Hypothalamus (tissue), 51 donors: ENCODE measurements at regions not wholly inside any gene's neighbourhood (a gene's known extent, or its start where the extent isn't known, plus 50 kb on each side); places are given as distances from the start of the nearest gene placed in this dataset.
"Not testable (repeated sequence)": the region's sequence is repeated elsewhere in the genome, so short reads cannot be mapped to it uniquely, and the experiment has no call there.

Source experiments
- DNase-seq, 51 donors: peaks; one replicate each; lab custom pipeline; 2025; lab: John Stamatoyannopoulos, UW

DNA sequence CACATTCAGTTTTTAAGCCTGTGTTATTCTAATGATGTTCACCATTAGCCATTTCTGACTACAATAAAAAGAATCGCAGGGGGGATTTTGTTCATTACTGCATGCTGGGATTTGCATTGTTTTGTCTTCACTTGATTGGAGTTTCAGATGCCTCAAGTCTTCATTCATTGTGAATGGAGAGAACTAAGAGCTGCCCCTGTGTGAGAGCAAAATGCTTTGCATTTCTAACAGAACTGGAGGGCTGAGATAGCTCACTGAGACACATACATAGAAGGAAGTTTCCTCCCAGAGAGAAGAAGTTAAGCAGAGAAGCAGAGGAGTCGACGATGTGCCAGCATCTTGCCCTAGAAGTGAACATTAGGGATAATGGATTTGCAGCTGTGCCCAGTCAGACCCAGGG, 113.5 kb upstream of the GATB start:
- DNase-seq: no peak

DNA sequence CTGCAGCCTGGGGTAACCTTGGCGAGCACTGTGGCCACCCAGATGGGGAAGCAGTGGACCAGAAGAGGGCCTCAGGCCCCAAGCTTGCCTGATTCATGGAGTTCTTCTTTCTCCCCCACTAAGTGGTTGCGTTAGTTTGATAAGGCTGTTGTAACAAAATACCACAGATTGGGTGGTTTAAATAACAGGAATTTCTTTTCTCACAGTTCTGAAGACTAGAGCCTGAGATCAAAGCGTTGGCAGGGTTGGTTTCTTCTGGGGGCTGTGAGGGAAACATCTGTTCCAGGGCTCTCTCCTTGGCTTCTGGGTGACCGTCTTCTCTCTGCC, 105.7 kb upstream of the GATB start:
- DNase-seq: peak in 1 of 51 donors; percentile 5

DNA sequence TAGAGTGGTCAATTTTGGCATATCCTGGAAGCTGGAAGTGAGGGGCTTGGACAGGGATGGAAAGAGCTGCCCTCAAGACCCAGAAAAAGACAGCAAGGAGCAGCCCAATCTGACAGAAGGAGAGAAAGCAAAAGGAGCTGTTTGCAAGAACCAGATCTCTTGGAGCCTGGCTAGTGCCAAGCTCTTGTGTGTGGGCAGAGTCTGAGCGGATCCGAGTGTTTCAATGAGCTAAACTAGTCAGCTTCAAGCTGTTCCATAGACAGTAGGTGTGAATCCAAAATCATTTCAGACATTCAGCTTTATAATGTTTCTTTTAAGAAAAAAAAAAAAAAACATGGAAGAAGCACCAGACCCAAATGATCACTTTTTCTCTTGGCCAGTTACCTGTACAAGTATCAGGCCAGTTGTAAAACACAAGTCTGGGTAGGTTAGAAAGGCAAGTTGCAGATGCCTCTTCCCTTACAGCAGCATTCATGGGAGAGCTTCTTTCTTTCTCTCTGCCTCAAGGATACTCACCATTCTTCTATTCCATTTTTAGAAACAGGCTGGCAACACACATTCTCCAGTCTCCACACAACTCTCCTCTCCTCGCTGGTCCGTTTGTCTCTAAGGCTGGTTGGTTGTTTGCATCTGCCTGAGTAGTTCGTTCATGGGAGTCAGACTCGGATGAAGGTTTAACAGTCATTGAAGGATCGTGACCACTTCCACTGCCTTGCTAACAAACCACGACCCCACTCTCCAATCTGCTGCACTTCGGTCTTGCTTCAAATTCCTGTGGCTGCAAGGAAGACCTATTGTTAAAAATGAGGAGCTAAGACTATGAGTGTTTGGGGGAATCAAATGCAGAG, 105.2 kb upstream of the GATB start:
- DNase-seq: peak in 5 of 51 donors; percentile 6 to 81 (median 39)

DNA sequence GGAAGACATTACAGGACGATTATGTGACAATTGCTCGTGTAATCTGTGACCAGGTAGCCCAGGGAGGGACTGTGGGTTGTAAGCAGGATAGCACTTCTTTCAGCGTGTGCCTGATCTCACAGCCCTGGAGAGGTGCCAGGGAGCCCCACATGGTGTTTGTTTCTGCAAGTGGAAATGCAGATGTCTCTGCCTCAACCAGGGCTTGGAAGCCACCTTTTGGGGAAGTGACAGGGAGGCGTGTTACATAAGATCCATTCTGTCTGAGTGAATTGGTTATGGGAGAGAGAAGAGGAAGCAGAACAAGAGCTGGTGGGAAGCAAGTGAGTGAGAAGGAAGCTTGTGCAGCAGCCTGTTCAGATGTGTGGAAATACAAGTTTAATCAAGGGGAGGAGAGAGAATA, 104.5 kb upstream of the GATB start:
- peak in 40 of 51 donors; percentile 2 to 81 (median 24) for DNase-seq

DNA sequence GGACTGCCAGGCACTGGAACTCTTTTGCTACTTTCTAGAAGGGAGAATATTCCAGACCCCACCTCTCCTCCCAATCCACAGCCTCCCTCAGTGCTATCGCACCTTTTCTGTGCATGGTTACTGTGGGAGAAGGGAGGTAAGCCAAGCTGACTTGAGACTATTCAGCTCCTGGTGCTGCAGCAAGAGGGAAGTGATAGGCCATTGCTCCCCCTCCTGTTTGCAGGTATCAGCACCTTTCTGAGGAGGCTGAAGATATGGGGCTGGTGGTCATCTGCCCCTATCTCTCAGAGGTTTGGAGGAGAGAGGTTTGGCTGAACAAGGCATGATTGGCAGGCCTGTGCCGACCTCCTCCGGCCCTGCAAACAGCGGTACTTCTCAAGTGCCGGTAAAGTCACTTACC, 103.3 kb upstream of the GATB start:
- no peak for DNase-seq

DNA sequence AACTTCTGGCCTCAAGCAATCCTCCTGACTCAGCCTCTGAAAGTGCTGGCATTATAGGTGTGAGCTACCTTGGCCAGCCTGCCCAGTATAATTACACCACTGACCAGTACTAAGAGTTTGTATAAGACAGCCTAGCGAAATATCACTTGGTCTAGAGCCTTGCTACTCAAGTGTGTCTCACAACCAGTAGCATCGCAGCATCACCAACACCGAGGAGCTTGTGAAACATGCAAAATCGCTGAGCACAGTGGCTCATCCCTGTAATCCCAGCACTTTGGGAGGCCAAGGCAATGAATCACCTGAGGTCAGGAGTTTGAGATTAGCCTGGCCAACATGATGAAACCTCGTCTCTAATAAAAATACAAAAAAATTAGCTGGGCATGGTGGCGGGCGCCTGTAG, 102.0 kb upstream of the GATB start:
- DNase-seq: no peak

DNA sequence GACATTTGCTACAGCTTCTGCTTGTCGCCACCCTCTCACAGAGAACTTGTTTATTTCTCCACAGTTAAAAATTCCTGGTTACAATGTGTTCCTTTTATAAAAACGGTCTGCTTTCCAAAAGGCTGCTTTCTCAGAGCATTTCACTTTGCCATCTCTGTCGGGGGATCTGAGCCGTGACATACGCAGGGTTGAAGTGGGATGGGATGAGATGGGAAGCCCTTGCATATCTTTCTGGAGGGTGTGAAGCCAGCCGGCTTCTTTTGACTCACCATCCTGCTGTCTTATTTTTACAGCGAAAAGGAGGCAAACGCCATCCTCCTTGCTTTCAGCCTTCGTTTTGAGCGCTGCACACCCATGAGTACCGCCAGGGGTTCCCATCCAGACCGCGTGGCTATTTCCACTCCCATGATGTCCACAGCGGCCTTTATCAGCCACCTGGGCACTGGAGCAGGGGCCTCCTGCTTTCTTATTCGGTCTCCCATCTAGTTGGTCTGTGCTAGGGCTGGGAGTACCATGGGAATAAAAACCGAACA, 99.8 kb upstream of the GATB start:
- DNase-seq: peak in 1 of 51 donors; percentile 35

DNA sequence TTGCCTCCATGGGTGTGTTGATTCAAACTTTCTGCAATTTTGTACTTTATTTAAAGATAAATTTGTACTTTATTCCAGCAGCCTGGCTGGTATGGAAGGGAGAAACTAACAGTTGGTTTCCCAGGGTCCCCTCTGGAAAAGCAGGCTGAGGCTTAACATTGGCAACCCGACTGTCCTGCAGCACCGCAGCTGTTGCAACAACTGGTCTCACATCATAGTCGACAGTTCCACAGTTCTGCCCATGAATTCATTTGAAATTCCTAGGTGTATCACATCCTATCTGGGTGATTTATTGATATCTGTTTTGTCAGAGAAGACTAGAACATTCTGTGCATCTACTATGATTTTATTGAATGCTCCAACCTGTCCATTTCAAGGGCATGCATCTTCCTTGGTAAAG, 98.8 kb upstream of the GATB start:
- DNase-seq: no peak

DNA sequence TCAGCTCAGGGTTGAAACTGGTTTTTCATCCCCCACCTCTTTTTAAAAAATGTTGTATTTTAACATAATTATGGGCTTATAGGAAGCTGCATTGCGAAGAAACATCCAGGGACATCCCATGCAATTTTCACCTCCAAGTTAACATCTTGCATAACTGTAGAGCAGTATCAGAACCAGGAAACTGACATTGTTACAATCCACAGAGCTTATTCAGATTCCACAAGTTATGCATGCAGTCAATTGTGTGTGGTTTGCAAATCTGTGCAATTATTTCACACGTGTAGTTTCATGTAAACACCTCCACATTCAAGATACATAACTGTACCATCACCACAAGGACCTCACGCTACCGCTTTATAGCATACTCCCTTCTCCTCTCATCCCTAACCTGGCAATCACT, 97.5 kb upstream of the GATB start:
- DNase-seq: no peak

DNA sequence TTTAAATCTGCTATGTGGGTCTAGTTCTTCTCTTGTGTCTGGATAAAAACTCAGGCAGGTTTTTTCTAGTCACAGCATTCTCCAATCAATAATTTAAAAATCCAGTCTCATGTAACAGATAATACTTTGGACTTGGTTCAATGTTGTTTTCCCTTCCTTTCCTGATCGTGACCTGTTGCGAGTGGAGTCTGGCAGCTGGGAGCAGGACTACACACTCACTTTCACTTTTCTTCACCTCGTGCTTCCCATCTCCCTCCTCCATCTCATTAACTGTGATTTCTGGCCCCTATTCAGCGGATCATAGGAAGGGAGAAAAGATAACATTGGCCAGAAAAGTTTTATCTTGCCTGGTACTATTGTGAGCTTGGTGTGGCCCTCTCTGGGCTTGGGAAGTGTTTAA, 96.6 kb upstream of the GATB start:
- DNase-seq: no peak

DNA sequence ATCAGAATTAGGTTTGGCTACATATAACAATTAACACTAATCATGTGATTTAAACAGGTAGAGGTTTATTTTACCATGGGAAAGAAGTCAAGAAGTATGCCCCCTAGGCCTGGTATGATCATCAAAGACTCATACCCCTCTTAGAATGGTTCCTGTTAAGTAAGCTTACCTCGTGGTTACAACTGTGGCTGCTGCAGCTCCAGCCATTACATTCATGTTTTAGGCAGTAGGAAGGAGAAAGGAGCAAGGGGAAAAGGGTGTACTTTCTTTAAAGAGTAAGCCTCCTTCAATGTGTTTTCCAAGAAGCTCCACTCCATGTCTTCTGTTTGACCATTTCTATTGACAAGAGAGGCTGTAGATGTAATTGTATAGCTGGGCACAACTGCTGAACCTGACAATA, 94.9 kb upstream of the GATB start:
- no peak for DNase-seq

DNA sequence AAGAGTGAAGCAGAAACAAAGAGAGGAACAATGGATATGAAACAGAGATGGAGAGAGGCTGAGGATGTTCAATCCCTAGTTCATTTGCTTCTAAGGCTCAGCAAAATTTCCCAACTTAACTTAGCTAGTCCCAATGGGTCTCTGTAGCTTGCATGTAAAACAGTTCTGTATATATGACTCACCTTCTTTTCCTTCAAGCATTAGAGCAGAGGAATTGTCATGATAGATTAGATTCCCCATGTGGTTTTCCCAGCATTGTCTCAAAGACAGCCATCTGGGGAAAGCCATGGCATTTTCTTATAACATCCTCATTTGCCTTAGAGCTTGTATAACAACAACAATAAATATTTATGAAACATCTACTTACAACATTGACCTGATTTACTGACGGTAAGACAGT, 93.9 kb upstream of the GATB start:
- no peak for DNase-seq

DNA sequence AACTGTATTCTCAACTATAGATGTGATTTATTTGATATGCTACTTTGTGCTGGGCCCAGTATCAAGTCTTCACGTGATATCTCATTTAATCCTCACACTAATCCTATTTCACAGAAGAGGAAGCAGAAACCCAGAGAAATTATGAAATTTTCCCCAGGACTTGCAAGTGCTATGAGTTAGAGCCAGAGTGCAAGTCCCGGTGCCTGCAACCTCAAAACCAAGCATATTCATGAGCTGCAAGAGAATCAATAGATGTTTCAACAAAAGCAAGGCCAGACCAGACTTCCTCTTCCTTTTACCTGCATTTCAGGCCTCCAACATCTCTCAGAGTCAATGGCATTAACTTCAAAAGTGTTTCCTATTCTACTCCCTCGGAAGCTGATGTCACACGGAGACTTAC, 92.2 kb upstream of the GATB start:
- DNase-seq: no peak

DNA sequence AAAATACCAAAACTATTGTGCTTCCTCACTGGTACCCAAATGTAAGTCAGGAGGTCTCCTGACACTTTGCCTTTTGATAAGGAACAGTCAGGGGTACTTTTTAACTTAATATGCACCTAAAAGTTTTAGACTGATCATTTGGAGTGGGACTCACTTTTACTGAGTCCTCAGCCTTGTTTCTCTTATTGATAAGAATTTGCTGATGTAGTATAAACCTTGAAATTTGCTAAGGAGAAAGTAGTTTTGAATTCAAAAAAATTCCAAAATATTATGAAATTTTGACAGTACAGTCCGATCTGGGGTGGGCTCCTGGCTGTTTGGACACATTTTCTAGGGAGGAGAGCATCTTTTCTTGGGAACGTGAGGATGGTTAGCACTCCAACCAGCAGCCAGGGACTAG, 91.4 kb upstream of the GATB start:
- DNase-seq: no peak

DNA sequence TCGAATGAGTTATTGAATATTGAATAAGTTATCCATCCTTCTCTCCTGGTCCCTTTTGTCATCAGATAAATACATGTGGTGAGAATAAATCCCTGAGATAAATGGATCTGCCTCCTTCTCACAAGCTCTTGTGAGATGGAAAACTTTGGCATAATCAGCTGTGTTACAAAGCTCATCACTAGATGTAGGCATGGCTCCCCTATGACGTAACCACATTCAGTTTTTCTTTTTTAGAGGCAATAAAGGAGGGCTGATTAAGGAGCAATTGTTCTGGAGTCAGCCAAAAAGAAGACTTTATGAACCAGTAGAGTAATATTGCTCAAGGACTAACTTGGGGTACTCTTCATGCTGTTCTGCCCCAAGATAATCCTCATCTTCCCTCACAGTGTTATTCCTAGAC, 90.5 kb upstream of the GATB start:
- no peak for DNase-seq

DNA sequence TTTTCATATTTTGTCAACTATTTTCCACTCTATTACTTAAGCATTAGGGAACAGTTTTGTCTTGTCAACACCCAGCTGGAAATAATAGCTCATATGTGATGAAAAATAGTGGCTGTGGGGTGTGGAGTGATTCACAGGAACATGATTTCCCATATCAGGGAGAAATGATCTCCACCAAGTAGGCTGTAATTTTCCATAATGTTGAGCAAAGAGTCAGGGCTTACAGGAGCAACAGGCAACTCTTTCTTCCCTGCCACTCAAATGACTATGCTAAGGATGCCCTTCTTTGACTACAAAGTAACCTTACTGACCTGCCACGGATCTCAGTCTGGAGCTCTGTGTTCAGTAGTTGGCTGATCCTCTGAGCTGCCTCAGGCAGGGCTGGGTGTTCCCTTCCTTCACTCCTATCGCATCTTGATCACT, 90.0 kb upstream of the GATB start:
- no peak for DNase-seq

DNA sequence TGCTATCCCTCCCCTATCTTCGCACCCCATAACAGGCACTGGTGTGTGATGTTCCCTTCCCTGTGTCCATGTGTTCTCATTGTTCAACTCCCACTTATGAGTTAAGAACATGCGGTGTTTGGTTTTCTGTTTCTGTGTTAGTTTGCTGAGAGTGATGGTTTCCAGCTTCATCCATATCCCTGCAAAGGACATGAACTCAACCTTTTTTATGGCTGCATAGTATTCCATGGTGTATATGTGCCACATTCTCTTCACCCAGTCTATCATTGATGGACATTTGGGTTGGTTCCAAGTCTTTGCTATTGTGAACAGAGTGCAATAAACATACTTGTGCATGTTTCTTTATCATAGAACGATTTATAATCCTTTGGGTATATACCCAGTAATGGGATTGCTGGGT, 84.7 kb upstream of the GATB start:
- DNase-seq: not testable (repeated sequence)

DNA sequence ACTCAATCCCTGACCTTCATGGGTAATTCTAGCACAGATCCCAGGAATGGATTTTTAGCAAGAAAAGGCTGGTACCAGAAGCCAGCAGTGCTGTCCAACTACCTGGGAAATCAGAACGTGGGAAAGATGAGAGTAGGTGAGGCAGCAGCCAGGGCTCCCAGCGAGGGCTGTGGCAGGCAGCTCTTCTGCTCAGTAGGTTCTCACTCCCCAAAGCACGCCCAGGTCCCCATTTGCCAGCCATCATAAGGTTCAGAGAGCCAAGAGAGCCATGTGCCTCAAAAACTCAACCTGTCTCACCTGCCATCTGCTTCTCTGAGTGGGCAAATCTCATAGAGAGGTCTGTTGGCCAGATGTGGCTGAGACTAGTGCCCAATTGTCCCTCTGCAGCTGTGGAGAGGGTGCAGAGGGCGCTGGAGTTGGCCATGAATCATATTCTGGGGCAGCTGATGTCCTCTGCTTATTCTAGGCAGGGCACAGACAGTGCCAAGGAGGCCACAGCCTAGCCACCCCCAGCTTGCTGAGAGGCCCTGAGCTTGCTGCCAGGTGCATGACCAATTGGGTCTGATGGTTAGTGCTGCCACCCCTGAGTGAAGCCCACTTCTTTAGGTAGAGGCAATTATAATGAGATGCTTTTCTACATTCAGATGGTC, 81.7 kb upstream of the GATB start:
- DNase-seq: no peak

DNA sequence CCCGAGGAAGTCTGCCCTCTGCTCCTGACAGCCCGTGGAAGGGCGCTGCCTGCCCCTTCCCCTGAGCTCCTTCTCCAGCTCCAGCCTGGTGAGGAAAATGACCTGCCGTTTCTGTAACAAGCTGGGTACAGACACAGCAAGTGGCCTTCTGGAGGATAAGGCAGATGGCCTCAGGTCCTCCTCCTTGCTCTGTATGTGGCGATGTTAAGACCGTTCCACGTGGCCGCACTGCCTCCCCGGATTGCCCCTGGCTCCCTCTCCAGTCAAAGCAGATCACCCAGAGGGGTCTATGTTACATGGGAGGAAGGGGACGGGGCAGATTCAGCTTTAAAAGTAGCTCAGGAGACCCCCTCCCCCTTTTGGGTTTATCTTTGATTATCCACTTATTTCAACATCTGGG, 80.3 kb upstream of the GATB start:
- no peak for DNase-seq

DNA sequence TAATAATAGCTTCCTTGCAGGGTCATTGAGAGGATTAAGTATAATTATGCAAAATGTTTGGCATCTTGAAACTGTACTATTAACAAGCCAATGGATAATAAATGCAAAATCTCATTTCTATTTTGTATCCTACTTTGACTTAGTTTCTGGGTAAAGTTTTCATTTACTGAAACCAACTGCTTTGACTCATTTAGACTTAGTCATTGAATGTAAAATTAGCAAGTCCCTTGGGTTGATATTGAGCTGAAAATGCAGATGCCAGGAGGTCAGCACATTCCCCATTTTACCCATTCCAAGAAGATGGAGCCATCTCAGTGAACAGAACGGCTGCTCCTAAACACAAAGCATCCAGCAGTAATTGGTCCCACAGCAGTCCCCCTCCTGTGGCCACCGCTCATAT, 74.7 kb upstream of the GATB start:
- DNase-seq: no peak

DNA sequence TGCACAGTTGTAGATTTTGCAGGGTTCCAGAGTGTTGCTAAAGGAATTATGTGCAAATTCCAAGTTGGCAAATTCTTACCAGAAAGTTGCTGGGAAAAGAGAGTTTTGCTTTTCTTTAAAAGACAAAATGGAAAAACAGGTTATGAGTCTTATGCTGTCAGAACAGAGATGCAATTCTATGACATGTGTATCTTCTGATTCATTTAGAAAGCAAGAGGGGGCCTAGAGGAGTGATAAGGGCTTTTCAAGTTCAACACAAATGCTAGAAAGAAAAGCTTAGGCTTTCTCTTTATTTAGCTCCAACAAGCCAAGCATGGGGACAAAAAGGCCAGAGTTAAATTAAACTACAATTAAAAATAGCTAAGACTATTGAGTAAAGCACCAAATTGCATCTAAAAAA, 72.4 kb upstream of the GATB start:
- no peak for DNase-seq

DNA sequence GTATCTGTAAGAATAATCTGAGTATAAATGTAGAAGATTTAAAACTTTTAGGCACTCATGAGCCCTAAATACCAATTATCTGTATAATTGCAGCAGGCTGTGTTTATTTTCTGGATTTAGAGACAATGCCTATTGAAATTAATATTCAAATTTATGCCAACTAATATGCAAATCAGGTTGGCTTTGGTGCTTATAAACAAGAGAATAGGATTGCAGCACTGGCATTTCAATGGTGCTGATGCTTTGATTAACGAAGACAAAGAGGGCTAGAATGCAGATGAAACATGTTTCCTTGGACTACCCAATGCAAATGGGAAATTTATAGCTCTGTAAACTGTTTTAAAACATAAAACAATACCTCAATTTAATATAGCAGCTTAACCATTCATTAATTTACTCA, 70.7 kb upstream of the GATB start:
- no peak for DNase-seq
